ENCODE measurements at regions not wholly inside any gene's neighbourhood (a gene's known extent, or its start where the extent isn't known, plus 50 kb on each side); places are given as distances from the start of the nearest gene placed in this dataset.

DNA sequence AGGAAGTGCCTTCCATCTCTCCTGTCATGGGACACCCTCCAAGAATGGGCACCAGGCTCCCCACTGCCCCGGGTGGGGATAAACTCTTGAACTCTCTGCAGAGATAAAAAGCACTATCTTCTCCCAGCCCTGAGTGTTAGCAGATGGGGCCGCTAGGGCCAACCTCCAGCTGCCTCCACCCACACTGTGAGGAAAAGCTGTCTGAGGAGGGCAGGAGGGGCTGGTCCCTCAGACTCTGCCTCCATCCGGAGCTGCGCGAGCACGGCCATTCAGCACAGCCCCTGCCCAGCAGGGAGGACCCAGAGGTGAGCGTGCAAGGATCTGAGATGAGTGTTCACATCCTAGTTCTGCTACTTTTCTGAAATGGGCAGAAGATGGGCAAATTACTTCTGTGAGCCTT, 51.8 kb upstream of the TRABD2B start:
- Histone ChIP-seq H2AFZ (ENCODE audit: control insufficient read depth, low read length) (no peak overlapping the region), H3K9ac (ENCODE audit: control insufficient read depth, extremely low read depth, insufficient read depth, low read length) (no peak overlapping the region), H4K20me1 (ENCODE audit: control insufficient read depth, extremely low read depth, insufficient read depth, low read length) (no peaks in the 10 kb centered on the region), H3K9me1 (ENCODE audit: control insufficient read depth, extremely low read depth, insufficient read depth, low read length) (peaks cover 2% of the 10 kb centered on the region), H3K9me3 (ENCODE audit: control insufficient read depth, low read depth, low read length) (no peaks in the 10 kb centered on the region), H3K36me3 (ENCODE audit: control insufficient read depth in 2 of 2, extremely low read depth in 1 of 2, insufficient read depth in 2 of 2, low read length in 2 of 2) (no peaks in the 10 kb centered on the region), H3K27ac (ENCODE audit: control insufficient read depth, insufficient read depth, low read length) (no peak overlapping the region), H3K4me2 (ENCODE audit: control insufficient read depth, extremely low read depth, insufficient read depth, low read depth, low read length) (no peak overlapping the region), H3K79me2 (ENCODE audit: control insufficient read depth, insufficient read depth, low read length) (no peaks in the 10 kb centered on the region), H3K27me3 (ENCODE audit: control insufficient read depth, extremely low read depth, insufficient read depth, low read length) (no peaks in the 10 kb centered on the region), H3K4me1 (ENCODE audit: control insufficient read depth, extremely low read depth, insufficient read depth, low read length) (peaks cover 34% of the 10 kb centered on the region), H3K4me3 (ENCODE audit: control insufficient read depth in 2 of 3, extremely low read depth in 1 of 3, insufficient read depth in 2 of 3, low read depth in 1 of 3, low read length in 3 of 3) (no peak overlapping the region)
- dilution Hi-C loops (cut with MboI; ENCODE audit: extremely low pct_ligation_motif_present, low sequenced_read_pairs), result no loop called here
- FAIRE-seq, result no peak
- TF ChIP-seq EZH2 (IDR thresholded peaks at IDR 0.05; ENCODE audit: low read length) (no peak), CTCF (optimal IDR thresholded peaks at IDR 0.05 in 1 of 3, IDR thresholded peaks at IDR 0.05 in 1 of 3, conservative IDR thresholded peaks at IDR 0.05 in 1 of 3; ENCODE audit: extremely low read depth in 1 of 3, insufficient read depth in 2 of 3, low read length in 3 of 3) (no peak)
- DNase-seq (ENCODE audit: low read depth, low spot score), result no peak

DNA sequence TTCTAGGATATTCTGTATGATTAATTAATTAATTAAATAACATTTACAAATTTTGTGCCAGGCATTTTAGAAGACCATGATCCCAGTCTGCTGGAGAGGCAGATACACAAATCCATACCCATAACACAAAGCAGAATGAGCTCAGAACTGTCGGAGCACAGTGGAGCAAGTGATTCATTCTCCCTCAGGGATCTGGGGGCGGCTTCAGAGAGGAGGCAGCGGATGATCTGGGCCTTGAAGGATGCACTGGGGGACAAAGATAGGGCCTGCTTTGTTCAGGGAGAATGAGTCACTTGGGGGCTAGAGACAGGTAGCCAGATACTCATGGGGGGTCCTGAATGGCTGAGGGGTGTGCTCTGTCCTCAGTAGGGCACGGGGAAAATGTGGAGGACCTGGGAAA, 50.9 kb upstream of the TRABD2B start:
- no peaks in the 10 kb centered on the region for H3K9me3 ChIP-seq (ENCODE audit: control insufficient read depth, low read depth, low read length)
- DNase-seq (ENCODE audit: low read depth, low spot score), result no peak
- H4K20me1 ChIP-seq (ENCODE audit: control insufficient read depth, extremely low read depth, insufficient read depth, low read length), result no peaks in the 10 kb centered on the region
- H3K4me3 ChIP-seq (ENCODE audit: control insufficient read depth in 2 of 3, extremely low read depth in 1 of 3, insufficient read depth in 2 of 3, low read depth in 1 of 3, low read length in 3 of 3), result no peak overlapping the region
- FAIRE-seq, result peak; percentile 76
- H3K36me3 ChIP-seq (ENCODE audit: control insufficient read depth in 2 of 2, extremely low read depth in 1 of 2, insufficient read depth in 2 of 2, low read length in 2 of 2), result no peaks in the 10 kb centered on the region
- H2AFZ ChIP-seq (ENCODE audit: control insufficient read depth, low read length), result no peak overlapping the region
- H3K27me3 ChIP-seq (ENCODE audit: control insufficient read depth, extremely low read depth, insufficient read depth, low read length), result no peaks in the 10 kb centered on the region
- no peak overlapping the region for H3K27ac ChIP-seq (ENCODE audit: control insufficient read depth, insufficient read depth, low read length)
- peaks cover 2% of the 10 kb centered on the region for H3K9me1 ChIP-seq (ENCODE audit: control insufficient read depth, extremely low read depth, insufficient read depth, low read length)
- H3K79me2 ChIP-seq (ENCODE audit: control insufficient read depth, insufficient read depth, low read length), result no peaks in the 10 kb centered on the region
- peaks cover 34% of the 10 kb centered on the region for H3K4me1 ChIP-seq (ENCODE audit: control insufficient read depth, extremely low read depth, insufficient read depth, low read length)
- no peak overlapping the region for H3K4me2 ChIP-seq (ENCODE audit: control insufficient read depth, extremely low read depth, insufficient read depth, low read depth, low read length)
- dilution Hi-C loops (cut with MboI; ENCODE audit: extremely low pct_ligation_motif_present, low sequenced_read_pairs), result no loop called here
- TF ChIP-seq EZH2 (IDR thresholded peaks at IDR 0.05; ENCODE audit: low read length), result no peak
- TF ChIP-seq CTCF (optimal IDR thresholded peaks at IDR 0.05 in 1 of 3, IDR thresholded peaks at IDR 0.05 in 1 of 3, conservative IDR thresholded peaks at IDR 0.05 in 1 of 3; ENCODE audit: extremely low read depth in 1 of 3, insufficient read depth in 2 of 3, low read length in 3 of 3), result no peak
- H3K9ac ChIP-seq (ENCODE audit: control insufficient read depth, extremely low read depth, insufficient read depth, low read length), result no peak overlapping the region
